ENCODE measurements at regions not wholly inside any gene's neighbourhood (a gene's known extent, or its start where the extent isn't known, plus 50 kb on each side); places are given as distances from the start of the nearest gene placed in this dataset.

DNA sequence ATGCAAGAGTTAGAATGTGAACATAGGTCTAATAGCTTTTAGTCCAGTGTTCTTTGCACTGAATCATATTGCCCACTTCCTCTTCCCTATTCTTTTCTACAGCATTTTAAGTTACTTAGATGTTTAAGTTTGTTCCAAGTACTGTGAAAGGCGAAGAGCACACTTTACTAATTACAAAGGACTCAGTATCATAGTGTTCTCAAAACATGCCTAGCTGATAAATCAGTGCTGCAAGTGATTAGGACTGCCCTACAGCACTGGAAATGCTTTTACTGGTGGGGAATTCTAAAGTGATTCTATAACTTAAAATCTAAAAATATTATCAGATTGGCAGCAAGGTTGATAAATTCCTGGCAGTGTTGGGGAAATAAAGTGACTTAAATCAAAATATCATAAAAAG lies 177.9 kb upstream of the KCNN2 start:
- TF ChIP-seq, protein P1, sequence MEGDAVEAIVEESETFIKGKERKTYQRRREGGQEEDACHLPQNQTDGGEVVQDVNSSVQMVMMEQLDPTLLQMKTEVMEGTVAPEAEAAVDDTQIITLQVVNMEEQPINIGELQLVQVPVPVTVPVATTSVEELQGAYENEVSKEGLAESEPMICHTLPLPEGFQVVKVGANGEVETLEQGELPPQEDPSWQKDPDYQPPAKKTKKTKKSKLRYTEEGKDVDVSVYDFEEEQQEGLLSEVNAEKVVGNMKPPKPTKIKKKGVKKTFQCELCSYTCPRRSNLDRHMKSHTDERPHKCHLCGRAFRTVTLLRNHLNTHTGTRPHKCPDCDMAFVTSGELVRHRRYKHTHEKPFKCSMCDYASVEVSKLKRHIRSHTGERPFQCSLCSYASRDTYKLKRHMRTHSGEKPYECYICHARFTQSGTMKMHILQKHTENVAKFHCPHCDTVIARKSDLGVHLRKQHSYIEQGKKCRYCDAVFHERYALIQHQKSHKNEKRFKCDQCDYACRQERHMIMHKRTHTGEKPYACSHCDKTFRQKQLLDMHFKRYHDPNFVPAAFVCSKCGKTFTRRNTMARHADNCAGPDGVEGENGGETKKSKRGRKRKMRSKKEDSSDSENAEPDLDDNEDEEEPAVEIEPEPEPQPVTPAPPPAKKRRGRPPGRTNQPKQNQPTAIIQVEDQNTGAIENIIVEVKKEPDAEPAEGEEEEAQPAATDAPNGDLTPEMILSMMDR (IDR thresholded peaks at IDR 0.05), result no peak
- TF ChIP-seq POLR2A (IDR thresholded peaks at IDR 0.05), result no peak

Data from right lobe of liver (tissue), 4 donors.